Activated T-cell treated with anti-CD3 and anti-CD28 coated beads for 48 hours (primary cell): ENCODE measurements at regions not wholly inside any gene's neighbourhood (a gene's known extent, or its start where the extent isn't known, plus 50 kb on each side); places are given as distances from the start of the nearest gene placed in this dataset.

Experiments
- DNase-seq: peaks from one replicate; pipeline ENCODE4 v3.0.0-alpha.2; 2020; ENCODE audit warnings: low read depth

GRCh38 chr10:118412132-118412760, 70.1 kb upstream of the FAM204A start:
- no peak for DNase-seq

DNA sequence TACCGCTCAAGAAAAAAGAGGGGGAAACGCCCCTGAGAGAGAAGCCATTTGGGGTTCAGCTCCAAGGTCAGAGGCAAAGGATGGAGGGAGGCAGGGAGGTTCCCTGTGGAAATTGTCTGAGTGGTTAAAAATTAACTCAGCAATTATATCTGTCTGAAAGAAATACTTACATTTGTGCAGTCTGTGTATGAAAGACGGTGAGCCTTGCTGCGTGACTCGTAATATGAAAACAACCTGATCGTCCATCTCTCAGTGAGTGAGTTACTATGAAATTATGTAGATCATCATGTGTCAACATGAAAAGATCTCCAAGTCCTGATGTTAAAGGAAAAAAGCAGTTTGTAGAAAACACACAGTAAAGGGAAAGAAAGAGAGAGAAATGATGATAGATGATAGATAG, 67.2 kb upstream of the FAM204A start:
- DNase-seq, result no peak

- DNase-seq, result no peak
Observed at GRCh38 chr10:118408181-118408580, 66.1 kb upstream of the FAM204A start.

- no peak for DNase-seq
Observed at GRCh38 chr10:118407777-118408176, 65.7 kb upstream of the FAM204A start.

- no peak for DNase-seq
Observed at GRCh38 chr10:118407026-118407425, 64.9 kb upstream of the FAM204A start.

GRCh38 chr10:118405928-118406327, 63.8 kb upstream of the FAM204A start:
- DNase-seq, result no peak

GRCh38 chr10:118403967-118404366, 61.8 kb upstream of the FAM204A start:
- DNase-seq, result no peak

GRCh38 chr10:118401708-118402193, 59.6 kb upstream of the FAM204A start:
- DNase-seq, result no peak

- no peak for DNase-seq
Observed at GRCh38 chr10:118397391-118397790, 55.3 kb upstream of the FAM204A start.

GRCh38 chr10:118395947-118396346, 53.8 kb upstream of the FAM204A start:
- DNase-seq, result no peak

DNA sequence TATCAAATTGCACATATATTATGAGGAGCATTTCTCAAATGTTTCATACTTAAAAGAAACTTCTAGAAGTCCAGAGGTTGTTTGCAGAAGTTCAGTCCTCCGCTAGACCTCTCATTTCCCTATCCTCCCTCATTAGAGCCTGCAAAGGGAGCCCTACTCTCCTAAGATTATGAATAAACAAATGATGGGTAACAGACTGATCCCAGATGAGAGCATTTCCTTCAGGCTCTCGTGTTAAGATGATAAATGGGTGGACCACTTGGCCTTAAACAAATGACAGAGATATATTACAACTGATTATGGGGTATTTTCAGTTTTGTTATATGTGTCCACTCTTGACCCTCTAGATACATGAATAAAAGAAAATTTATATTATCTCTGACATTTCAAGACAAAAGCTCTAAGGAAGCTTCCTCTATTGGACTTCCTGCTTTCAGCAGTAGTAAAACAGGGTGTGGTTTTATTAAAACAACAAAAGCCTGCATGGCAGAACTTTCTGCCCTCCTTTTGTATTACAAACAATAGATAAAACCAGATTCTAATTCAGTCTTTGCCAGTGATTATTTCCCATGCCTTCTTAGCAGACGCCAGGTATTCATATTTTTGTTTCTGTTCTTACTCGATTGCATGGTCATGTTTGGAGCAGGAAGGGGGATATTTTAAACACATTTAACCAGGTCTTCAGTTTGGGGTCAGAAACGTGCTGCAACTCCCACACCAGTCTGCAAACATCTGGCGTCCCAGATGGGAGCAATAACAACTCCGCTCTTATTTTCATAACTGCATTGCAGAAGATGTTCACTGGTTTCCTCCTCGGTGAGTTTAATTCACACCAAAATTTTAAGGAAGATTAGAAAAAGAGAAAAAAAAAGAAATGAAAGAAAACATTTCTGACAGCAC, 52.4 kb upstream of the FAM204A start:
- DNase-seq, result no peak

GRCh38 chr10:118392761-118393160, 50.6 kb upstream of the FAM204A start:
- DNase-seq, result no peak
